A549 (cell line): ENCODE measurements at regions not wholly inside any gene's neighbourhood (a gene's known extent, or its start where the extent isn't known, plus 50 kb on each side); places are given as distances from the start of the nearest gene placed in this dataset.

Experiments used
- ATAC-seq, 2 experiments: fragments of 200-7000 bp in 1 of 2; fragments of >200 bp in 1 of 2; cut with Nextera tagmentation in 1 of 2; cut with Tn5 transposase in 1 of 2; 3 replicates each; pipeline versions ENCODE4 v1.8.0 to v1.9.1; 2018 to 2020; ENCODE audit warnings: mild to moderate bottlenecking in 1 of 2, moderate library complexity in 1 of 2
- CTCF ChIA-PET: fragments of 300-600 bp; sonication (Branson Sonifier 250); formaldehyde crosslinking; extraction: SDS; loops from one replicate; lab custom pipeline; 2021; ENCODE audit warnings: antibody characterized with exemption, inconsistent platforms; lab: Yijun Ruan, JAX
- POLR2A ChIA-PET: fragments of 350-600 bp; formaldehyde crosslinking; extraction: SDS; loops from one replicate; lab custom pipeline; 2021; ENCODE audit warnings: antibody characterized with exemption, inconsistent platforms; lab: Yijun Ruan, JAX
- DNase-seq, 2 experiments: peaks; one replicate each; pipeline versions ENCODE4 v3.0.0 to v3.0.0-alpha.2; 2011 to 2016; ENCODE audit warnings: low read depth in 1 of 2, low spot score in 1 of 2
- FAIRE-seq: peaks from 2 replicates; lab custom pipeline; 2011; peaks lifted over from hg19 to GRCh38; lab: Jason Lieb, UNC
- H3K27ac ChIP-seq, 2 experiments: fragments of >200 bp; sonication (Bioruptor Twin); formaldehyde crosslinking; 3 replicates each; pipeline ENCODE4 v1.5.1; 2016 to 2017
- H3K4me1 ChIP-seq: fragments of >200 bp; sonication (Bioruptor Twin); formaldehyde crosslinking; 3 replicates; pipeline ENCODE4 v1.6.1; 2016
- H3K4me2 ChIP-seq: fragments of >200 bp; sonication (Bioruptor Twin); formaldehyde crosslinking; 3 replicates; pipeline ENCODE4 v1.6.1; 2016
- H3K4me3 ChIP-seq: fragments of >200 bp; sonication (Bioruptor Twin); formaldehyde crosslinking; 3 replicates; pipeline ENCODE4 v1.5.1; 2016
- H3K9me3 ChIP-seq: fragments of >200 bp; sonication (Bioruptor Twin); formaldehyde crosslinking; 3 replicates; pipeline ENCODE4 v1.6.1; 2016
- ATOH8 ChIP-seq: fragments of 250-450 bp; sonication (Bioruptor Pico); IDR thresholded peaks from 2 replicates; pipeline ENCODE4 v1.5.0; 2020; ENCODE audit warnings: low read depth, mild to moderate bottlenecking, moderate library complexity
- BCL3 ChIP-seq: fragments of >200 bp; sonication (Bioruptor Twin); formaldehyde crosslinking; IDR thresholded peaks from 3 replicates; pipeline ENCODE4 v1.6.1; 2016
- BHLHE40 ChIP-seq: IDR thresholded peaks from 2 replicates; pipeline ENCODE4 v1.6.1; 2012; ENCODE audit warnings: low read depth, low read length, inconsistent platforms
- CEBPB ChIP-seq, 2 experiments: fragments of >200 bp in 1 of 2; sonication (Bioruptor Twin) in 1 of 2; formaldehyde crosslinking in 1 of 2; IDR thresholded peaks; 2 replicates each; pipeline ENCODE4 v1.6.1; 2012 to 2016
- CHD2 ChIP-seq: fragments of 150-350 bp; IDR thresholded peaks from 2 replicates; pipeline ENCODE4 v1.6.1; 2014; ENCODE audit warnings: low read length; ENCODE audit not compliant: partially characterized antibody
- ELK1 ChIP-seq: fragments of 150-350 bp; IDR thresholded peaks from 2 replicates; pipeline ENCODE4 v1.6.1; 2014; ENCODE audit warnings: low read depth, mild to moderate bottlenecking, low read length
- GATA3 ChIP-seq: IDR thresholded peaks from 2 replicates; pipeline ENCODE4 v1.6.1; 2012; ENCODE audit warnings: borderline replicate concordance
- HEYL ChIP-seq: fragments of 250-450 bp; sonication (Bioruptor Pico); IDR thresholded peaks from 2 replicates; pipeline ENCODE4 v1.8.0; 2021; ENCODE audit warnings: mild to moderate bottlenecking, moderate library complexity
- HOXA7 ChIP-seq: fragments of 250-450 bp; sonication (Bioruptor Pico); IDR thresholded peaks from 2 replicates; pipeline ENCODE4 v1.5.0; 2020; ENCODE audit warnings: mild to moderate bottlenecking, moderate library complexity
- HOXB13 ChIP-seq: fragments of 250-450 bp; sonication (Bioruptor Pico); IDR thresholded peaks from 2 replicates; pipeline ENCODE4 v1.5.0; 2020; ENCODE audit warnings: low read depth, mild to moderate bottlenecking, moderate library complexity
- KDM5A ChIP-seq: fragments of 200-600 bp; sonication (generic); IDR thresholded peaks from 2 replicates; pipeline ENCODE4 v1.6.1; 2016; ENCODE audit warnings: antibody characterized with exemption, mild to moderate bottlenecking
- MAFK ChIP-seq: fragments of 450-650 bp; IDR thresholded peaks from 2 replicates; pipeline ENCODE4 v1.6.1; 2014; ENCODE audit not compliant: partially characterized antibody
- PBX3 ChIP-seq: IDR thresholded peaks from 2 replicates; pipeline ENCODE4 v1.6.1; 2012
- RAD21 ChIP-seq, 2 experiments: fragments of >200 bp in 1 of 2; sonication (Bioruptor Twin) in 1 of 2; formaldehyde crosslinking in 1 of 2; IDR thresholded peaks in 1 of 2; conservative IDR thresholded peaks in 1 of 2; 2 replicates in 1 of 2; 3 replicates in 1 of 2; pipeline ENCODE4 v1.6.1; 2012 to 2018; ENCODE audit warnings: inconsistent platforms in 1 of 2
- RCOR1 ChIP-seq: fragments of 150-350 bp; IDR thresholded peaks from 2 replicates; pipeline ENCODE4 v1.6.1; 2014; ENCODE audit warnings: antibody characterized with exemption, low read length, low read depth
- RNF2 ChIP-seq: fragments of 200-600 bp; sonication (generic); IDR thresholded peaks from 2 replicates; pipeline ENCODE4 v1.6.1; 2016; ENCODE audit warnings: low read depth, mild to moderate bottlenecking, antibody characterized with exemption, moderate library complexity, borderline replicate concordance
- SMC3 ChIP-seq: fragments of >200 bp; sonication (Bioruptor Twin); formaldehyde crosslinking; IDR thresholded peaks from 3 replicates; pipeline ENCODE4 v1.6.1; 2018; ENCODE audit warnings: inconsistent platforms
- ZNF302 ChIP-seq: fragments of 250-450 bp; sonication (Bioruptor Pico); IDR thresholded peaks from 2 replicates; pipeline ENCODE4 v1.9.0; 2021; ENCODE audit warnings: inconsistent platforms, mild to moderate bottlenecking, moderate library complexity
- ZSCAN20 ChIP-seq: fragments of 250-450 bp; sonication (Bioruptor Pico); IDR thresholded peaks from 2 replicates; pipeline ENCODE4 v1.8.0; 2022; ENCODE audit warnings: mild to moderate bottlenecking, moderate library complexity
- WGBS: methylation state at CpG from one replicate; pipeline ENCODE4 v1.1.6; 2017; ENCODE audit errors: missing lambda C conversion rate; 5-methylcytosine and 5-hydroxymethylcytosine counted together

GRCh38 chr6:74780831-74781230, 425.0 kb downstream of the COL12A1 start:
- Histone ChIP-seq H3K4me2 (no peak overlapping the region), H3K27ac (no peak overlapping the region), H3K4me3 (no peak overlapping the region), H3K9me3 (no peaks in the 10 kb centered on the region), H3K4me1 (no peaks in the 10 kb centered on the region)
- no peak for TF ChIP-seq RNF2
- TF ChIP-seq RAD21 (conservative IDR thresholded peaks at IDR 0.05 in 1 of 2, IDR thresholded peaks at IDR 0.05 in 1 of 2) = no peak
- no peak for TF ChIP-seq BHLHE40
- no peak for TF ChIP-seq BCL3
- no peak for TF ChIP-seq HEYL (CRISPR knock-in tag)
- no peak for TF ChIP-seq KDM5A
- TF ChIP-seq ATOH8 = no peak
- no peak for TF ChIP-seq SMC3
- TF ChIP-seq CEBPB (IDR thresholded peaks at IDR 0.05) = no peak
- TF ChIP-seq PBX3 = no peak
- TF ChIP-seq GATA3 = no peak
- TF ChIP-seq ZNF302 (CRISPR knock-in tag) = no peak
- TF ChIP-seq RCOR1 = no peak
- DNase-seq = no peak
- ChIA-PET CTCF (no interaction called here), POLR2A (no interaction called here)
- no peak for ATAC-seq
- FAIRE-seq = no peak

- no peak for TF ChIP-seq RNF2
- no peak for TF ChIP-seq HOXA7
- no peak for TF ChIP-seq CHD2
- ChIA-PET CTCF (no interaction called here), POLR2A (no interaction called here)
- no peak for FAIRE-seq
- Histone ChIP-seq H3K9me3 (no peaks in the 10 kb centered on the region), H3K4me2 (no peak overlapping the region), H3K27ac (no peak overlapping the region), H3K4me3 (no peak overlapping the region), H3K4me1 (no peaks in the 10 kb centered on the region)
- no peak for DNase-seq
- ATAC-seq = no peak
Measured at GRCh38 chr6:74768738-74769137, 437.1 kb downstream of the COL12A1 start.

GRCh38 chr6:74768120-74768519, 437.7 kb downstream of the COL12A1 start:
- Histone ChIP-seq H3K4me3 (no peak overlapping the region), H3K4me2 (no peak overlapping the region), H3K27ac (no peak overlapping the region), H3K4me1 (no peaks in the 10 kb centered on the region), H3K9me3 (no peaks in the 10 kb centered on the region)
- no peak for ATAC-seq
- POLR2A ChIA-PET = no interaction called here
- CTCF ChIA-PET = no interaction called here
- no peak for DNase-seq
- FAIRE-seq = no peak
- TF ChIP-seq HOXB13 (CRISPR knock-in tag) = no peak
- TF ChIP-seq ELK1 = no peak
- WGBS = 68% methylated on average over 3 of the region's 3 CpGs

- H3K9me3 ChIP-seq = no peaks in the 10 kb centered on the region
- no peak for DNase-seq
- no peak for ATAC-seq
- no peaks in the 10 kb centered on the region for H3K4me1 ChIP-seq
- no peak overlapping the region for H3K4me3 ChIP-seq
- TF ChIP-seq MAFK (peak; percentile 27), ZSCAN20 (CRISPR knock-in tag) (no peak)
- ChIA-PET CTCF (no interaction called here), POLR2A (no interaction called here)
- H3K27ac ChIP-seq = no peak overlapping the region
- WGBS = 55% methylated on average over 3 of the region's 3 CpGs
- no peak for FAIRE-seq
- H3K4me2 ChIP-seq = no peak overlapping the region
Measured at GRCh38 chr6:74765486-74765885, 440.4 kb downstream of the COL12A1 start.
